Transverse colon (tissue), 4 donors: ENCODE measurements at regions not wholly inside any gene's neighbourhood (a gene's known extent, or its start where the extent isn't known, plus 50 kb on each side); places are given as distances from the start of the nearest gene placed in this dataset.
"Not testable (repeated sequence)": the region's sequence is repeated elsewhere in the genome, so short reads cannot be mapped to it uniquely, and the experiment has no call there.

Source experiments
- DNase-seq: peaks from one replicate; pipeline ENCODE4 v3.0.0-alpha.2; 2019
- H3K27ac ChIP-seq, 4 donors: fragments of 200-600 bp; sonication (generic); 2 replicates each; pipeline ENCODE4 v1.5.1; 2016 to 2018; ENCODE audit warnings: inconsistent platforms in 4 of 4
- H3K27me3 ChIP-seq: fragments of 200-600 bp; sonication (generic); 2 replicates; pipeline ENCODE4 v1.5.1; 2017; ENCODE audit warnings: inconsistent platforms
- H3K36me3 ChIP-seq, 4 donors: fragments of 200-600 bp; sonication (generic); 2 replicates each; pipeline ENCODE4 v1.5.1; 2017 to 2019; ENCODE audit warnings: inconsistent platforms in 4 of 4
- H3K4me1 ChIP-seq, 4 donors: fragments of 200-600 bp; sonication (generic); 2 replicates each; pipeline ENCODE4 v1.5.1; 2017 to 2020; ENCODE audit warnings: inconsistent platforms in 4 of 4
- H3K4me3 ChIP-seq, 4 donors: fragments of 200-600 bp; sonication (generic); 1 replicate in 1 of 4; 2 replicates in 3 of 4; pipeline versions ENCODE4 v1.5.1 to v1.6.1; 2017 to 2019; ENCODE audit warnings: inconsistent platforms in 4 of 4
- H3K9me3 ChIP-seq, 2 donors: fragments of 200-600 bp; sonication (generic); 2 replicates each; pipeline ENCODE4 v1.5.1; 2017 to 2019; ENCODE audit warnings: inconsistent platforms in 2 of 2
- EP300 ChIP-seq: sonication (generic); formaldehyde crosslinking; IDR thresholded peaks from one replicate; pipeline ENCODE4 v1.6.1; 2017; ENCODE audit warnings: antibody characterized with exemption, low read depth
- POLR2A ChIP-seq: fragments of 450-650 bp; IDR thresholded peaks from one replicate; pipeline ENCODE4 v1.6.1; 2016; ENCODE audit warnings: antibody characterized with exemption, mild to moderate bottlenecking, moderate library complexity
- POLR2AphosphoS5 ChIP-seq, 3 donors: sonication (generic); formaldehyde crosslinking; IDR thresholded peaks; one replicate each; pipeline ENCODE4 v1.6.1; 2016; ENCODE audit warnings: antibody characterized with exemption in 3 of 3
- WGBS, 2 donors: methylation state at CpG; one replicate each; pipeline ENCODE4 v1.1.5; 2018; ENCODE audit warnings: low coverage in 1 of 2; 5-methylcytosine and 5-hydroxymethylcytosine counted together
- in situ Hi-C, 4 donors: fragments of 200-750 bp; cut with MboI; loops; one replicate each; pipeline versions ENCODE4 v1.15.0 to v1.15.1; 2017; ENCODE audit warnings: low sequenced_read_pairs in 3 of 4, low pct_ligation_motif_present in 1 of 4, low pct_unique_long_range_greater_than_20kb in 1 of 4
- intact Hi-C: fragments of 100-400 bp; cut with DNase I; formaldehyde crosslinking; loops from one replicate; pipeline ENCODE4 v1.15.1; 2023; ENCODE audit warnings: low total_unique reads
- TF ChIP-seq, protein P1 (sequence below), 5 experiments: fragments of 200-600 bp in 3 of 5; fragments of 450-650 bp in 2 of 5; sonication (generic) in 3 of 5; IDR thresholded peaks; 1 replicate in 2 of 5; 2 replicates in 3 of 5; pipeline ENCODE4 v1.5.1; 2016 to 2017; ENCODE audit warnings: antibody characterized with exemption in 5 of 5, inconsistent platforms in 3 of 5, mild to moderate bottlenecking in 2 of 5, moderate library complexity in 1 of 5

DNA sequence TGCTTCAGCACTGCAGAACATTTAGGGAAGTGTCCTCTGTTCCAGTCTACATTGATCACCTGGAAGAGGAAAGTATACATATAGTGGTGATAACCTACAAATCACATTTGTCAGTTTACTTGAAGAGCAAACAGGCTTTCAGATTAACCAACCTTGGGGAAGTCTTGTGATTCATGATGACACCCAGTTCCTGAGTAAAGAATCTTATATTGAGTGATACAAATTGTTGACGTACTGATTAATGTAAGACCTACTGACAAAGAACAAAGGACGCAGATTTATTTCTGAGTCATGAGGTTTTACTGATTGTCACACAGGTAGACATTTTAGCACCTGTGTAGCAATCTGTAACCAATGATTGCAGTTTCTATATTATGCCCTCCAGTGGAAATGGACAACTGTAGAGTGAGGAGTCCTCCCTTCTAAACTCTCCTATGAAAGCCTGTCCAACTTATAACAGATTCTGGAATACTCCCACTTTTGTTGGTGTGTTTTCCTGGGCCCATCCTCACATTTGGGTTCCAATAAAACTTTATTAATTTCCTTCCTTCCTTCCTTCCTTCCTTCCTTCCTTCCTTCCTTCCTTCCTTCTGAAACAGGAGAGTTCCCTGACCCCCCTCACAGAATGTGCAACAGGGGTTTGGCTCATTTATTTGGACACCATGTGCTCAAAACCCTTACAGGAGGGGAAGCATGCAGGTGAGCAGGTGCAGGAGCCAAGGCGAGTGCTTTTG, 113.5 kb downstream of the SLC35B3 start:
- DNase-seq = no peak
- in situ Hi-C loops = no loop called here
- no peaks in the 10 kb centered on the region for H3K9me3 ChIP-seq
- H3K4me1 ChIP-seq = no peaks in the 10 kb centered on the region
- no peak overlapping the region for H3K27ac ChIP-seq
- H3K4me3 ChIP-seq = no peak overlapping the region
- TF ChIP-seq POLR2AphosphoS5 (IDR thresholded peaks at IDR 0.05) = no peak
- TF ChIP-seq POLR2A = no peak
- TF ChIP-seq, protein P1, sequence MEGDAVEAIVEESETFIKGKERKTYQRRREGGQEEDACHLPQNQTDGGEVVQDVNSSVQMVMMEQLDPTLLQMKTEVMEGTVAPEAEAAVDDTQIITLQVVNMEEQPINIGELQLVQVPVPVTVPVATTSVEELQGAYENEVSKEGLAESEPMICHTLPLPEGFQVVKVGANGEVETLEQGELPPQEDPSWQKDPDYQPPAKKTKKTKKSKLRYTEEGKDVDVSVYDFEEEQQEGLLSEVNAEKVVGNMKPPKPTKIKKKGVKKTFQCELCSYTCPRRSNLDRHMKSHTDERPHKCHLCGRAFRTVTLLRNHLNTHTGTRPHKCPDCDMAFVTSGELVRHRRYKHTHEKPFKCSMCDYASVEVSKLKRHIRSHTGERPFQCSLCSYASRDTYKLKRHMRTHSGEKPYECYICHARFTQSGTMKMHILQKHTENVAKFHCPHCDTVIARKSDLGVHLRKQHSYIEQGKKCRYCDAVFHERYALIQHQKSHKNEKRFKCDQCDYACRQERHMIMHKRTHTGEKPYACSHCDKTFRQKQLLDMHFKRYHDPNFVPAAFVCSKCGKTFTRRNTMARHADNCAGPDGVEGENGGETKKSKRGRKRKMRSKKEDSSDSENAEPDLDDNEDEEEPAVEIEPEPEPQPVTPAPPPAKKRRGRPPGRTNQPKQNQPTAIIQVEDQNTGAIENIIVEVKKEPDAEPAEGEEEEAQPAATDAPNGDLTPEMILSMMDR (IDR thresholded peaks at IDR 0.05) = no peak
- no peak for TF ChIP-seq EP300
- WGBS, 2 donors = 80 to 83% methylated on average over 3 of the region's 3 CpGs
- intact Hi-C loops = no loop called here
- no peaks in the 10 kb centered on the region for H3K36me3 ChIP-seq
- H3K27me3 ChIP-seq = no peaks in the 10 kb centered on the region

DNA sequence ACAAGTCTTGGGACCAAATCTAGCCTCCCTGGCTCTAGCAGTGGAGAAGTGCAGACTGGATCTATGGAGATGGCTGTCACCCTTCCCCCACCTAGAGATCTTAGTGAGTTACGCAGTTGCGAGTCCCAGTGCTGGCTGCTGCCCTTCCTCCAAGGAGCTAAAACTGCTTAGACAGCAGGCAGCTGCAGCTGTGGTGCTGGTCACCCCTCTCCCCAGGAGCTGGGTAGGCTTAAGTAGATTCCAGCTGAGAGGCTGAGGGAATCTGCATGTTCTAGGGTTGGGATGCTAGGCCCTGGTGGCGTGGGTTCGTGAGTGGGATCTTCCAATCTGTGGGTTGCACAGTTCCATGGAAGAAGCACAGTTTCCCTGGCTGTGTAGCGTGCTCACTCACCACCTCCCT, 120.2 kb downstream of the SLC35B3 start:
- no peak overlapping the region for H3K4me3 ChIP-seq
- in situ Hi-C loops = no loop called here

DNA sequence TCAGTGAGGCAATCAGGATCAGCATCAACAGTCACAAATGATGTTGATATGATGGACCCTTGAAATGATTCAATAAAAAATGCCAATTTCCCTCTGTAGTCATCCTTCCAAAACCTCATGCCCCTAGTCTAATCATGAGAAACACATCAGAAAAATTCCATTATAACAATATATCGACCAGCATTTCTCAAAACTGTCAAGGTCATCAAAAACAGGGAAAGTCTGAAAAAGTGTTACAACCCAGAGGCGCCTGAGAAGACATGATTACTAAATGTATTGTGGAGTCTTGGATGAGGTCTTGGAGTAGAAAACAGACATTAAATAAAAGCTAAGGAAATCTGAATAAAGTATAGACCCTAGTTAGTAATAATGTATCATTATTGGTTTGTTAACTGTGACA, 133.8 kb downstream of the SLC35B3 start:
- no peaks in the 10 kb centered on the region for H3K9me3 ChIP-seq
- 76 to 100% methylated on average over 2 of the region's 2 CpGs for WGBS, 2 donors

More for the DNA sequence above, 120.2 kb downstream of the SLC35B3 start:
- DNase-seq = no peak
- H3K9me3 ChIP-seq = no peaks in the 10 kb centered on the region
- intact Hi-C loops = no loop called here
- H3K4me1 ChIP-seq = no peaks in the 10 kb centered on the region
- H3K36me3 ChIP-seq = no peaks in the 10 kb centered on the region
- no peak for TF ChIP-seq EP300
- TF ChIP-seq, protein P1 (IDR thresholded peaks at IDR 0.05) = no peak
- no peak for TF ChIP-seq POLR2AphosphoS5 (IDR thresholded peaks at IDR 0.05)
- TF ChIP-seq POLR2A = no peak
- 85% methylated on average over 4 of the region's 5 CpGs; no CpG with 5 or more reads in 1 of the 2 donors for WGBS, 2 donors
- no peak overlapping the region for H3K27ac ChIP-seq
- H3K27me3 ChIP-seq = no peaks in the 10 kb centered on the region

DNA sequence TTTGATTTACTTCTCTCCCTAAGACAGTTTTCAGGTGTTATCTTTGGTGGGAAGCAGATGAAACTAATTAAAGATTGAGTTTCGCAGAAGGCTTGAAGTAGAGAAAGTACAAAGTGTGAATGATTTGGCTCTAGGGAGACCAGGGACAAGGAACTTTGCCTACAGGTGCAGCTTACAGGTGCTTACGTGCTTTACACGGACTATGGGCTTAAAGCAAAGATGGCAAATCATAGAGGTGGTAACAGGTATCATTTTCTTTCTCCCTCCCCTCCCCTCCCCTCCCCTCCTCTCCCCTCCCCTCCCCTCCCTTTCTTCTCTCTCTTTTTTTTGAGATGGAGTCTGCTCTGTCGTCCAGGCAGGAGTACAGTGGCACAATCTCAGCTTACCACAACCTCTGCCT, 136.3 kb downstream of the SLC35B3 start:
- Histone ChIP-seq H3K27ac (no peak overlapping the region), H3K4me1 (no peaks in the 10 kb centered on the region), H3K27me3 (no peaks in the 10 kb centered on the region), H3K9me3 (no peaks in the 10 kb centered on the region), H3K4me3 (no peak overlapping the region), H3K36me3 (no peaks in the 10 kb centered on the region)
- in situ Hi-C loops = no loop called here
- DNase-seq = no peak
- intact Hi-C loops = no loop called here
- TF ChIP-seq, protein P1 (IDR thresholded peaks at IDR 0.05) = no peak
- WGBS, 2 donors = 62 to 87% methylated on average over 3 to 4 of the region's 4 CpGs

More for the DNA sequence above, 133.8 kb downstream of the SLC35B3 start:
- intact Hi-C loops (no loop called here), in situ Hi-C loops (no loop called here)
- DNase-seq = no peak
- TF ChIP-seq EP300 (no peak), POLR2AphosphoS5 (IDR thresholded peaks at IDR 0.05) (no peak), POLR2A (no peak)
- TF ChIP-seq, protein P1 (IDR thresholded peaks at IDR 0.05) = no peak
- Histone ChIP-seq H3K36me3 (no peaks in the 10 kb centered on the region), H3K4me3 (no peak overlapping the region), H3K27me3 (no peaks in the 10 kb centered on the region), H3K27ac (no peak overlapping the region), H3K4me1 (no peaks in the 10 kb centered on the region)

DNA sequence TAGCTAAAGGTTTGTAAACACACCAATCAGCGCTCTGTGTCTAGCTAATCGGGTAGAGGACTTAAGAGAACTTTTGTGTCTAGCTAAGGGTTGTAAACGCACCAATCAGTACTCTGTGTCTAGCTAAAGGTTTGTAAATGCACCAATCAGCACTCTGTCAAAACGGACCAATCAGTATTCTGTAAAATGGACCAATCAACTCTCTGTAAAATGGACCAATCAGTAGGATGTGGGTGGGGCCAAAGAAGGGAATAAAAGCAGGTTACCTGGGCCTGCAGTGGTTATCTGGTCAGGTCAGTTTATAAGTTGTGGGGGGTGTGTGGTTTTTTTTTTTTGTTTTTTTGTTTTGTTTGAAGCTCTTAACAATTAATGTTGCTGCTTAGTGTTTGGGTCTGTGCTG, 152.4 kb downstream of the SLC35B3 start:
- WGBS, 2 donors = 80 to 93% methylated on average over 1 to 4 of the region's 4 CpGs
- H3K9me3 ChIP-seq, H3K27me3 ChIP-seq, H3K4me3 ChIP-seq, H3K36me3 ChIP-seq, intact Hi-C loops, DNase-seq, in situ Hi-C loops, H3K4me1 ChIP-seq, H3K27ac ChIP-seq: not testable (repeated sequence)
